Stimulated activated CD4-positive, alpha-beta T cell treated with anti-CD3 and anti-CD28 coated beads, Interleukin-1b, Interleukin-23, amount 100 ng/mL, for 1 hour (primary cell): ENCODE measurements at regions not wholly inside any gene's neighbourhood (a gene's known extent, or its start where the extent isn't known, plus 50 kb on each side); places are given as distances from the start of the nearest gene placed in this dataset.
"Not testable (repeated sequence)": the region's sequence is repeated elsewhere in the genome, so short reads cannot be mapped to it uniquely, and the experiment has no call there.

Experiments used
- DNase-seq, 2 donors: peaks; one replicate each; pipeline ENCODE4 v3.0.0-alpha.2; 2020; ENCODE audit warnings: low read depth in 2 of 2

DNA sequence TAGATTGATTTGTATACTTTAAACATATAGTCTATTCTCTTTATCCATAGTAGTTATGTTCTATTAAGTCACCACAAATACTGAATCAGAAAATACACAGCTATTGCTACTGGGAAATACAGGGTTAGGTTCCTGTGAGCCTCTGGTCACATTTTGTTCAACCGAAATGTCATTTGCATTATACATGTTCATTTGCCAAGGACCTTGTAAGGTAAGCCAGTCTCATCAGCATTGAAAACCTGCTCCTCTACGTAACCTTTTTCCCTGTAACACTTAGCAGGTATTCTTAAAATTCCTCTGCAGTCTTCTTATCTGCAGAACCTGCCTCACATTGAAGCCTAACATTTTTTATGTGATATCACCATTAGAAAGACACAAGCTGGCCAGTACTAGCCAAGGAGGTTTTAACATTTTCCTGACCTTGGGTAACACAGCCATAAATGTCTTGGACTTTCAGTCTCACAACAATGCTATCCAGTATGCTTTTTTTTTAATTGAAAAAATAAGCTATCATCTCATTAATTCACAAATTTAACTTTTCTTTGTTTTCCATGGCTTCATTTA, 765.7 kb upstream of the IGFBP7 start:
- DNase-seq = no peak

DNA sequence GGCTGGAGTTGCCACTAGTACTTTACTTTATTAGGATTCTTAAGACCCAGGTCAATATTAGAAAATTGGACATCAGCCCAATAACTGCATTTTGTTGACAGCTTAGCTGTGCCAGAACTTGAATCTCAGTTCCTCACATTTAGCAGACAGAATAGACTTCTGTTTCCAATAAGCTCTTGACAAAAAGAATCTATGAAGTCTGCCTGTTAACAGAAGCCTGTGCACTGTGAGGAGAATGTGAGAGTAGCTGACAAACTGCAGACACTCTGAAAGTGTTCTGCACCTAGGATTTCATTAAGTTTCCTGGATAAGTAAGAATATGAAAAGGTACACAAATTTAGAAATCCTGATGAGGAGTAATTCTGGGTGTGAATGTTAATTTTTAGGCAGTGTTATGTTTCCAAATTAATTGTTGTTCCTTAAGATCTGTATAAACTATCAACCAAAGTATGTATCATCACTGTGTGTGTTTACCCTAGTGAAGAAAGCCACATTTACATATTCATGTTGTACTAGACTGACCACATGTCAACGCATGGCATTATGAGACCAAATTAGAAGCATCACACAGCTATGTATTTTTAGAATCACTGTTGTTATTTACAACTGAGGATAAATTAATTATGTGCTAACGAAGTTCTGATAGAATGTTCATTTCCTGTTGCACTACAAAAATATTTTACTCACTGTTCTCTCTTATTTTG, 756.4 kb upstream of the IGFBP7 start:
- no peak for DNase-seq

DNA sequence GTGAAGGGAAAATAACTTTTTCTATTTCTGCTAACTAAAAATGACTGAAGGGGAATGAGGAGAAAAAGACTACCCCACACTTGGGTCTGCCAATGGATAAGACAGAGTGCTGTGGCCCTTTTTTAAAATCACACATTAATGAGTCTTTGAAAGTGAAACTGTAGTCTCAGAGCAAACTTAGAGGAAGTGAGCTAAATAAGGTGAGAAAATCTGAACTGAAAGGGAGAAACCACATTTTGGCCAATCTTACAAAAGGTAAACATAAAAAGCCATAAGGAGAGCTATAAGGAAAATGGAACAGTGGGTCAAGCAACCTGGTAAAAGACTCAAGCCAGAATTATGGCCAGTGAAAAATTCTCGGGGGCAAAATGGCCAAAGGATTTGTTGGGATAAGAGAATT, 755.1 kb upstream of the IGFBP7 start:
- DNase-seq = no peak

DNA sequence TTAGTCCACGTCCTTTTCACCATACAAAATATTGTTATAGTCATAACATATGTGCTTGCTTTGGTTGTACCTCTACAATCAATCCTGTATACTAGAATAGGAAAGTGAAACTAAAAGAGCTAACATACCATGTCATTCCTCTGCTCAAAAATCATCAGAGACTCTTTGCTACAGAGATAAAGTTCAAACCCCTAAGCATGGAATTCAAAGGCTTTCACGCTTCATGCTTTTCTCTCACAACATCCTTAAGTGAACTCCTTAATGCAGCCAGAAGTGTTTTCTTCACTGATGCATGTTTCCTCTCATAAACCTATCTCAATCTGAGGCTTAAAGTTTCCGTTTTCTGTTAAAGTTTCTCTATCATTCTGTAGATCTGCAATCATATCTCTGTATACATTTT, 744.6 kb upstream of the IGFBP7 start:
- no peak for DNase-seq

DNA sequence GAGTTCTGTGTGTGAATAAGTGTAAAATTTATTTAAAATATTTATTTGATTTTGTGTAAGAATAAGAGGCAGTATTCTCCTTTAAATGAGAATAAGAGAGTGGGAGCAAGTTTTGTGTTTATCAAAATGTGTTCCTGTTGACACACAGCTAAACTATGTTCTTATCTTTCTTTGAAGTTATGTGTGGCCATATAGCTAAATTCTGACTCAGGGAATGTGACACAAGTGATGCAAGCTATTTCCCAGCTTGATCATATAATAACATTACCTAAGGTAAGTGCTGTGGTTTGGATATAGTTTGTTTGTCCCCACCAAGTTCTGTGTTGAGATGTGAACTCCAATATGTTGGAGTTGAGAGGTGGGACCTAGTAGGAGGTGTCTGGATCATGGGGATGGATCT, 740.0 kb upstream of the IGFBP7 start:
- no peak for DNase-seq

DNA sequence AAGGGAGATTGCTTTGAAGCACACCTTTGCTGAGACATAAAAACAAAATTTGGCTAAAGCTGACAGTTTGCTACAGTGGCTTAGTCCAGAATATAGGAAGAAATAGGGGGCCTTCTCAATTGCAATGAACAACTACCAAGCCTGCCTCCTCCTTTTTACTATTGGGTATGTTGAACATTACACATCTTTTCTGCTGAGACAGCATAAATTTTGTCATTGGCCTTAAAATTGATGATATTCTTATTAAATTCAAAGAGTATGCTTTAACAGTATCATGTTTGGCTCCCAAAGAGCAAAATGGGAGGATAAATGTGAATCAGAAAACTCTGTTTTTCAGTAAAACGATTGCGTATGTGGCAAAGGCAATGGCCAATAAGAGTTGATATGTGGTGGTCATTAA, 721.9 kb upstream of the IGFBP7 start:
- no peak for DNase-seq

DNA sequence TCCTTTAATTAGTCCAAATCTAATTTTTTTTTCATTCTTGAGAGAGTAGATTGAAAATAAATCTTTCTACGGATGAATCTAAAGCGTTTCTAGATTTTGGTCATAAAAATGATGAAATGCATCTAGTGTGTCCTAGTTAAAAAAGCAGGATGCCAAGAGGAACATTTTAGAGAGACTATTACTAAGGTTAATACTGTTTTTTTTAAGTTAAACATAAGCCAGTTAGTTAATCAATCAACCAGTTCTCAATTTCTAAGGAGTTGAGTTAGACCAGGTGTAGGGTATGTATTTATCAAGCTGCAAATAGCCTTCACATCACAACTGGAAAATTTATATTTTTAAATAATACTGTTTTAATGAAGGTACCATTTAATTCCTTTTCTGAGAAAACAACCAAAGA, 679.5 kb upstream of the IGFBP7 start:
- DNase-seq = no peak

DNA sequence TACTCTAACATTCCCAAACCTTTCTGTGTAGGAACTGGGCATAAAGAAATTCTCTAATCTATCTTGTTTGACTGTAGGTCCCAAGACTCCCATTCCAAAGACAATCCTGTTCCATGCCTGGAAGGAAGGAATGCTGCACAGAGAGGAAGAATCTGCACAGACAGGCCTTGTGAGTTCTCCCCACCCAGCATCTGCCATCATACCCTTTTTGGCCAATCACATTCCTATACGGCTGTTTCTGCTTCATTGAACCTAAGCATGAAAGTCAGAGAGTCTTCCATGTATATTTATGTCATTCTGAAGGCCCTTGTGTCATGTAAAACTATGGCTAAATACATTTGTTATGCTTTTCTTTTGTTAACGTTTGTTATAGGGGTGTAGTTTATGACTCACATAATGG, 667.7 kb upstream of the IGFBP7 start:
- DNase-seq = no peak

DNA sequence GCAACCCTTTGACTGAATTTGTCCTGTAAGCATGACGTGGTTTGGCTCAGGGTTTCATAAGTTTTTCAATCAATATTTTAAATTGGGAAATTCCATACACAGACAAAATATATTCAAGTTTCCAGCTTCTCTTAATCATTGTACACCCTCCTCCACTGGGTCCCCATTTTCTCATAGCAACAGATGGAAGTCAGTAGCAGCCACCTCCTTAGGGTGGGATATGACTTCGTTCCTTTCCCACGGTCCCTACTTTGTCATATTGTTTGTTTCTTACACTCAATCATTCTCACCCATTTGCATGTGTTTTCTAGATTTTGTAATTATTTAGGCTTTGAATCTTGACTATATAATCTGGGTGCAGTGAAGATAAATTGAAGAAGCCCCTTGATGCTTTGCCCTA, 664.5 kb upstream of the IGFBP7 start:
- no peak for DNase-seq

DNA sequence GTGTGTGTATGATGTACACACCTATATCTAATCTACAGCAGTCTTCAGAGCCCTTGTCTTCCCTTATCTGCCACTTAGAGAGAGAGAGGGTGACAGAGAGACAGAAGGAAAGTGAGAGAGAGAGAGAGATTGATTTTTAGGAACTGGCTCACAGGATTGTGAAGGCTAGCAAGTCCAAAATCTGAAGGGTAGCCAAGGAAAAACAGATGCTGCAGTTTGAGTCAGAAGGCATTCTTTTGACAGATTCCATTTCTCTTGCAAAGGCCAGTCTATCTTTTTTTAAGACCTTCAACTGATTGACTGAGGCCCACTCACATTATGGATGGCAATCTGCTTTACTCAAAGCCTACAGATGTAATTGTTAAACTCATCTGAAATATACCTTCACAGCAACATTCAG, 664.0 kb upstream of the IGFBP7 start:
- no peak for DNase-seq

DNA sequence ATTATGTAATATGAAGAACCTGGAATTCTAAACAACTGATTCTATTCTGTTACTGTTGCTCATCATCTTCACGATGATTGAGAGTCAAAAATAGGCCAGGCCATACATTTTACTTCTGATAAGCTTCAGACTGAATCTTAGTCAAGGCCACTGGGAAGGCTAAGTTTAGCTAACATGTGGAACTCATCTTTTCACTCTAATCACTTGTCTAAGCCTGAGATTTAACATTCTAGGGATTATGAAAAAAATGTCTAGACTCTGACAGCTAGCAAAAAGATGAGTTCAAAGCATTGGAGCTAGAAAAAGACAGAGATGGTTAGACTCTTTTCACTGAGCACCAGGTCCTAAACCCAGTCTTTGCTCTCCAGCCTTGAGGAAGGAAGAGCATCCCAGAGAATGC, 656.2 kb upstream of the IGFBP7 start:
- DNase-seq = no peak

DNA sequence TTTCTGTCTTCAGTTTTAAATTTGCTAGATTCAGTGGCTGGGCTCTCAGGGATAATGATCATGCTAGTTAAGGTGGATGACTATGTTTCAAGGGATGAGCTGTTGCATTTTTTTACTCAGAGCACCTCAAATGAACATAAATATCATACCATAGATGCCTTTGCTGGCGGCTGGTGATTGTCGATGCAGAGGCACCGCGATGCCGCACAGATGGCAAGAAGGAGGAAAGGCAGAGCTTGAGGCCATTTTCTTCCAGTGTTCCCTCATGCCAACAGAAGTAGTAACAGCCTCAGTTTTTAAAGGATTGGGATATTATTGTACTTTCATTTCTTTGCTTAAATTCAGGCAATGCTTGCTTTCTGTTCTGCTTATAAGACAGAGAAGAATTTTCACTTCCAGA, 654.7 kb upstream of the IGFBP7 start:
- DNase-seq = no peak

DNA sequence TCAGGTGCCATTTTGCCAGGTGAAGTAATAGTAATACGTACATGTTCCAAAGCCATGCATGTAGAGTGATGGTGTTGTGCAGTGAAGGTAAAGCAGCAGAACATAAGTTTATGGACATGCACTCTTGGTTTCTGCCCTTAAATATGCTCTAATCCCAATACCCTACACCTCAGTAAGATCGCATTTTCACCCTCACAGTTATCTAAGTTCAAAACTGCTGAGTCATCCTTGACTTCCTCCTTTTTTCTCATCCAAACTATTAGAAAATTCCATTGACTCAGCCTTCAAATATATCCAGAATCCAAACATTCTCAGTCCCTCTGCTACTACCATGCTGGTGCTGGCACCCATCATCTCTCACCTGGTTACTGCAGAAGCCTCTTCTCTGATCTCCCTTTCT, 652.9 kb upstream of the IGFBP7 start:
- no peak for DNase-seq

DNA sequence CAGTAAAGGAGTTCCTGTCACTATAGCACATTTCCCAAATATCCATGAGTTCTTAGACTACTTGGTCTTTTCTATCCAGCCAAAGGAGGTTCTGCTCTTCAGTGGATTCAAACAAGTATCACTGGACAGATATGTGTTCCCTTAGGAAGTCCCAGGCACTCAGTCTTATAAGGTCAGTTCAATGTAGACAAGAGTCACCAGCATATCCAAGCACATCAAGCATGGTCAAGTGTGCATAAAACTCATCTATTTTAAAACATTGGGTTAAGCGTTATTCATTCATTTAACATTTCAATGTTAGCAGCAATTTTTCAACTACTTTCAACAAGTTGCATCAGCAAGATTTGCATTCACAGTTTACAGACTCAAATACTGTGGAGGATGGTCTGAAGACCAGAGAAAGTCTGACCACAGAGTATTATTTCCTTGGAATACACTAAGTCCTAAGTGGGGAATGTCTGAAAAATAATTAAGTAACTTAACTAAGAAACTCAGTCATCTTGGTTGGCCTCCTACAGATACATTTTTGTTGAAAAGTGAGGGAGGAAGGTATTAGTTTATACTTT, 630.5 kb upstream of the IGFBP7 start:
- no peak for DNase-seq

DNA sequence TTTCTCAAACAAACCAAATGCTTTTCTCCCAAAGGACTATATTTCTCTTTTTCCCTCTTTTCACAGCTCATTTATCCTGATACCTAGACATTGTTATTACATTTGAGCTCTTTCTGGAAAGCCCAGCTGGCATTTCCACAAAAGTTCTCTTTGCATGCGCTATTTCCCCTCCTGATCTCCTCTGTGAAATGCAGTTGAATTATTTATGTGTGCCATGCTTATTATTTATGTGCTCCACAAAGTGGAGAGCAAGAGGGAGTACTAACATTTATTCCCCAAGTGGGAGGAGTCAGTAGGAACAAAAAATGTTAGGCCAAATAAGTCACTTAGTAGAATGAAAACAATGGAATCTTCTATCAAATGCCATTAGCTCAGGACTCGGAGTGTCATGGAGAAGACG, 626.6 kb upstream of the IGFBP7 start:
- DNase-seq = no peak

DNA sequence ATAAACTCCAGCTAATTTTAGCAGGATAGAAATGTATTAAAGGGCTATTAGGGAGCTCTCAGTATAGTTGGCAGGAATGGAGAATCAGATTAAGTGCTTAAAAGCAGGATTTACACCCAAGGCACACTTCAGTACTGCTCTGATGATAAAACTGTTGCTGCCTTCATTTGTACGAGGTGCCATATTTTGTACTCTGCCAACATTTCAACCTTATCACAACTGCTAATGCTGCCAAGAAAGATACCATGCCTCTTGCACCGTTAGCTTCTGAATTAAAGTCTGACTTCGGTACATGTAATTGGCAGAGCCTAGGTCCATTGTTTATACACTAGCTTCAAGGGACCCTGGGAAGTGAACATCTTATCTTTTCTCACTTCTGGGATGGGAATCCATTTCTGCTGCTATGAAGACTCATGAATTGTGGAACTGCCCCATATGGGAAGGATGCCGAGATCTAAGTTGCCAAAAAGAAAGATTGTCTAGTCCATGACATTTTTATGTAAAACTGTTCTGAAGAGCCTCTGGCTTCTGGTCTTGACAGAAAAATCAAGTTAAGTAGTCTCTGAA, 624.0 kb upstream of the IGFBP7 start:
- no peak for DNase-seq

DNA sequence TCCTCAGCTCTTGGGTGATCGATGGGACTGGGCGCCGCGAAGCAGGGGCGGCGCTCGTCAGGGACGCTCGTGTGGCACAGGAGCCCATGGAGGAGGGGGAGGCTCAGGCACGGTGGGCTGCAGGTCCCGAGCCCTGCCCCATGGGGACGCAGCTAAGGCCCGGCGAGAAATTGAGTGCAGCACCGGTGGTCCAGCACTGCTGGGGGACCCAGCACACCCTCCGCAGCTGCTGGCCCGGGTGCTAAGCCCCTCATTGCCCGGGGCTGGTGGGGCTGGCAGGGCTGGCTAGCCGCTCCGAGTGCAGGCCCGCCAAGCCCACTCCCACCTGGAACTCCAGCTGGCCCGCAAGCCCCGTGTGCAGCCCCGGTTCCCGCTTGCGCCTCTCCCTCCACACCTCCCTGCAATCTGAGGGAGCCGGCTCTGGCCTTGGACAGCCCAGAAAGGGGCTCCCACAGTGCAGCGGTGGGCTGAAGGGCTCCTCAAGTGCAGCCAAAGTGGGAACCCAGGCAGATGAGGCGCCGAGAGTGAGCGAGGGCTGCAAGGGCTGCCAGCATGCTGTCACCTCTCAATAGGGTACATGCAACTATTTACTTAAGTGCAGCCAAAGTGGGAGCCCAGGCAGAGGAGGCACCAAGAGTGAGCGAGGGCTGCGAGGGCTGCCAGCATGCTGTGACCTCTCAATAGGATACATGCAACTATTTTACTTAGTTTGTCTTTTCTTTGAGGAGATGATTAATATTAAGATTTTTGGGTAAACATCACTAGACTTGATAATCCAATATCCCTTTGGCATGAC, 619.8 kb upstream of the IGFBP7 start:
- DNase-seq = not testable (repeated sequence)

DNA sequence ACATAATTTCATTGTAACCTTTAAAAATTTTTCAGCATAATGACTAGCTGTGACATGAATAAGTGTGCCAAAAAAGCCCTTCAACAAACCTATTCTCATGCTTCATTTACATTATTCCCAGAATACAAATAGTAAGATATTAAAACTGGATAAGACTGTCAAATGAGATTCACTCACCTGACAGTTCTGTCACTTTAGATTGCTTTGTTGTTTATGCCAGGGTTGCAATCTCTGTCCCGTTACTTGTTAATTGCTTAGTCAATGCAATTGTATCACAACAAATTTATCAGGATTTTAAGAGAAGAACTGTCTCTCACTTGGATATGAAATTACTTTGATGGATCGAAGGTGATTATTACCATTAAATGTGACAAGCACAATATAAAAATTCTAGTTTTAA, 616.0 kb upstream of the IGFBP7 start:
- no peak for DNase-seq

DNA sequence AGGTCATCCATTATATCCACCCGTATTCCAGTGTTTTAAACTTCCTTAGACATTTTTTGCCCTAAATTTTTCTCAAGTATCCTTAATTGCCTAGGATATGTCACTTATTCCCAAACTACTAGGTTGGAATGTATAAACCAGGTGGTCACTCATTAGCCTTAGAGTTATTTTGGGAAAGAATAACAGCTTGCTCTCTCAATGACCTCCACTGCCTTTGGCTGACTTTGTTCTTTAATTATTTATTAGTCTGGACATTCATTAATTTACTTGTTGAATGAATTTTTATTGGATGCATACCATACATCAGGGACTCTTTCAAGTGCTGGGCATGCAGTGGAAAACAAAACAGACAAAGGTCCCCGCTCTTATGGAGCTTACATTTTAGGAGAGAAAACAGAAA, 609.3 kb upstream of the IGFBP7 start:
- no peak for DNase-seq

DNA sequence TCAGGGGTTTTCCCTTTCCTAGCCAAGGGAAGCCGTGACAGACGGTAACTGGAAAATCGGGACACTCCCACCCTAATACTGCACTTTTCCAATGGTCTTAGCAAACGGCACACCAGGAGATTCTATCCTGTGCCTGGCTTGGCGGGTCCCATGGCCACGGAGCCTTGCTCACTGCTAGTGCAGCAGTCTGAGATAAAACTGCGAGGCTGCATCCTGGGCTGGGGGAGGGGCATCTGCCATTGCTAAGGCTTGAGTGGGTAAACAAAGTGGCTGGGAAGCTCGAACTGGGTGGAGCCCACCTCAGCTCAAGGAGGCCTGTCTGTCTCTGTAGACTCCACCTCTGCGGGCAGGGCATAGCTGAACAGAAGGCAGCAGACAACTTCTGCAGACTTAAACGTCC, 604.1 kb upstream of the IGFBP7 start:
- DNase-seq = not testable (repeated sequence)

DNA sequence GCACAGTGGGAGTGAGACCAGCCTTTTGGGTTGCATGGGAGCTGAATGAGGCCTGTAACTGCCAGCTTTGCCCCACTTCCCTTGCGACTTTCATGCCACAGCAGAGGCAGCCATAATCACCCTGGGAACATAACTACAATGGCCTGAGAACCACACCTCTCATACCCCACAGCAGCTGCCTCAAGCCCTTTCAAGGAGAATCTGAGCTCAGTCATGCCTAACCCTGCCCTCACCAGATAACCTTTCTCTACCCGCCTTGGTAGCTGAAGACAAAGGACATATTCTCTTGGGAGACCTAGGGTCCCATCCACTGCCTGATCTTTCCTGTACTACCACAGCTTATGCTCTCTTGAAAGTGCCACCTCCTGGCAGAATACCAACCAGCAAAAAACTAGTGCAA, 599.9 kb upstream of the IGFBP7 start:
- DNase-seq = no peak

DNA sequence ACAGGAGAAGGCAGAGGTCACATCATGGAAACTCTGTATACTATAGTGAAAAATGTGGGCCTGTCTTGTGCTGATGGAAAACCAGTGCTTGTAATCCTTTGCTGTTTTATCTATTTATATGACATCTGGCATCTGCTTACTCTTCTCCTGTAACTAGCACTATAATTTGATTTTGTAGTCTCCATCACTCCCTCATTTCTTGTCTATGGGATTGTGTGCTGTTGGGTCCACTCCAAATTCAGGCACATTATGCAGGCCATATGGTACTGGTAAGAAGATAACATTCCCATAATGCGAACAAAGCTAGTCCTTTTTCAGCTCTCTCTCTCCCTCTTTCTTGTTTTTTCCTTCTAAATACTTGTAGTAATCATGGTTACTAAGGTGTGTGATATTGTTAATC, 581.2 kb upstream of the IGFBP7 start:
- DNase-seq = no peak
